ENCODE measurements at regions not wholly inside any gene's neighbourhood (a gene's known extent, or its start where the extent isn't known, plus 50 kb on each side); places are given as distances from the start of the nearest gene placed in this dataset.

GRCh38 chr22:22395245-22395644 lies 113.3 kb downstream of the ZNF280B start:
- no peak for DNase-seq (ENCODE audit: low read depth in 2 of 2)

- DNase-seq (ENCODE audit: low read depth in 2 of 2) = no peak
Observed at GRCh38 chr22:22396741-22397291, 111.7 kb downstream of the ZNF280B start.

- no peak for DNase-seq (ENCODE audit: low read depth in 2 of 2)
Observed at GRCh38 chr22:22397292-22397870, 111.2 kb downstream of the ZNF280B start.

- DNase-seq (ENCODE audit: low read depth in 2 of 2) = no peak
Observed at GRCh38 chr22:22397875-22398524, 110.5 kb downstream of the ZNF280B start.

- DNase-seq (ENCODE audit: low read depth in 2 of 2) = no peak
Observed at GRCh38 chr22:22398530-22399327, 109.8 kb downstream of the ZNF280B start.

GRCh38 chr22:22400099-22400498 lies 108.4 kb downstream of the ZNF280B start:
- DNase-seq (ENCODE audit: low read depth in 2 of 2) = no peak

GRCh38 chr22:22400964-22401363 lies 107.6 kb downstream of the ZNF280B start:
- DNase-seq (ENCODE audit: low read depth in 2 of 2) = no peak

- no peak for DNase-seq (ENCODE audit: low read depth in 2 of 2)
Observed at GRCh38 chr22:22401381-22401780, 107.2 kb downstream of the ZNF280B start.

- no peak for DNase-seq (ENCODE audit: low read depth in 2 of 2)
Observed at GRCh38 chr22:22403306-22403705, 105.2 kb downstream of the ZNF280B start.

- DNase-seq (ENCODE audit: low read depth in 2 of 2) = no peak
Observed at GRCh38 chr22:22403771-22404170, 104.8 kb downstream of the ZNF280B start.

- no peak for DNase-seq (ENCODE audit: low read depth in 2 of 2)
Observed at GRCh38 chr22:22404598-22405284, 103.8 kb downstream of the ZNF280B start.

- DNase-seq (ENCODE audit: low read depth in 2 of 2) = no peak
Observed at GRCh38 chr22:22406445-22407027, 102.0 kb downstream of the ZNF280B start.

- no peak for DNase-seq (ENCODE audit: low read depth in 2 of 2)
Observed at GRCh38 chr22:22407061-22407460, 101.5 kb downstream of the ZNF280B start.

GRCh38 chr22:22408269-22408668 lies 100.3 kb downstream of the ZNF280B start:
- no peak for DNase-seq (ENCODE audit: low read depth in 2 of 2)

- DNase-seq (ENCODE audit: low read depth in 2 of 2) = no peak
Observed at GRCh38 chr22:22408731-22409696, 99.5 kb downstream of the ZNF280B start.

- no peak for DNase-seq (ENCODE audit: low read depth in 2 of 2)
Observed at GRCh38 chr22:22410121-22410520, 98.4 kb downstream of the ZNF280B start.

- DNase-seq (ENCODE audit: low read depth in 2 of 2) = no peak
Observed at GRCh38 chr22:22410677-22411076, 97.9 kb downstream of the ZNF280B start.

GRCh38 chr22:22414266-22414665 lies 94.3 kb downstream of the ZNF280B start:
- no peak for DNase-seq (ENCODE audit: low read depth in 2 of 2)

GRCh38 chr22:22417495-22418162 lies 90.9 kb downstream of the ZNF280B start:
- no peak for DNase-seq (ENCODE audit: low read depth in 2 of 2)

- no peak for DNase-seq (ENCODE audit: low read depth in 2 of 2)
Observed at GRCh38 chr22:22418163-22418549, 90.4 kb downstream of the ZNF280B start.
